ENCODE measurements at regions not wholly inside any gene's neighbourhood (a gene's known extent, or its start where the extent isn't known, plus 50 kb on each side); places are given as distances from the start of the nearest gene placed in this dataset.

GRCh38 chr9:28598408-28598807 is 1025.1 kb upstream of the C9orf72 start:
- DNase-seq (ENCODE audit: low read depth): no peak
- TF ChIP-seq, protein P1, sequence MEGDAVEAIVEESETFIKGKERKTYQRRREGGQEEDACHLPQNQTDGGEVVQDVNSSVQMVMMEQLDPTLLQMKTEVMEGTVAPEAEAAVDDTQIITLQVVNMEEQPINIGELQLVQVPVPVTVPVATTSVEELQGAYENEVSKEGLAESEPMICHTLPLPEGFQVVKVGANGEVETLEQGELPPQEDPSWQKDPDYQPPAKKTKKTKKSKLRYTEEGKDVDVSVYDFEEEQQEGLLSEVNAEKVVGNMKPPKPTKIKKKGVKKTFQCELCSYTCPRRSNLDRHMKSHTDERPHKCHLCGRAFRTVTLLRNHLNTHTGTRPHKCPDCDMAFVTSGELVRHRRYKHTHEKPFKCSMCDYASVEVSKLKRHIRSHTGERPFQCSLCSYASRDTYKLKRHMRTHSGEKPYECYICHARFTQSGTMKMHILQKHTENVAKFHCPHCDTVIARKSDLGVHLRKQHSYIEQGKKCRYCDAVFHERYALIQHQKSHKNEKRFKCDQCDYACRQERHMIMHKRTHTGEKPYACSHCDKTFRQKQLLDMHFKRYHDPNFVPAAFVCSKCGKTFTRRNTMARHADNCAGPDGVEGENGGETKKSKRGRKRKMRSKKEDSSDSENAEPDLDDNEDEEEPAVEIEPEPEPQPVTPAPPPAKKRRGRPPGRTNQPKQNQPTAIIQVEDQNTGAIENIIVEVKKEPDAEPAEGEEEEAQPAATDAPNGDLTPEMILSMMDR (conservative IDR thresholded peaks at IDR 0.05; ENCODE audit: low read length): no peak
- no peak overlapping the region for H3K4me3 ChIP-seq (ENCODE audit: low read length)

- no peak for DNase-seq (ENCODE audit: low read depth)
- TF ChIP-seq, protein P1 (conservative IDR thresholded peaks at IDR 0.05; ENCODE audit: low read length): no peak
- no peak overlapping the region for H3K4me3 ChIP-seq (ENCODE audit: low read length)
Measured at GRCh38 chr9:28600226-28600625, 1026.9 kb upstream of the C9orf72 start.

- TF ChIP-seq, protein P1 (conservative IDR thresholded peaks at IDR 0.05; ENCODE audit: low read length): no peak
- no peak overlapping the region for H3K4me3 ChIP-seq (ENCODE audit: low read length)
- DNase-seq (ENCODE audit: low read depth): no peak
Measured at GRCh38 chr9:28607843-28608242, 1034.6 kb upstream of the C9orf72 start.

GRCh38 chr9:28610339-28610738 is 1037.1 kb upstream of the C9orf72 start:
- no peak for DNase-seq (ENCODE audit: low read depth)
- TF ChIP-seq, protein P1 (conservative IDR thresholded peaks at IDR 0.05; ENCODE audit: low read length): no peak
- H3K4me3 ChIP-seq (ENCODE audit: low read length): no peak overlapping the region

DNA sequence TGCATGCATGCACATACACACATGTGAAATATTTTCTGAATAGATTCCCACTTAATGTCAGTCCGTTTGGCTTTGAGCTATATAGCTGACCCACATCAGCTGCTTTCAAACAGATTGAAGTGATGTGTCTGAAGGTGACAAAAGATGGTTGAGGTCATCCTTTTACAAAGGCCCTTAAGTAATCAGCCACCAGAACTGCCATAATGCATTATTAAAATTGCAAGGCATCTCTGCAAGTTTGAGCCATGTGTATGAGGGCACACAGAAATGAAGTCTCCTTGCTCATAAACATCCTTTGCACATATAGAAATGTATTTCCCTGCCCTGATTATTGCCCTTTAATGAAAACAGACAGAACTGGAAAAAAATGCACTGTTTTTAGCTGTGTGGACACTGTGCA is 1043.0 kb upstream of the C9orf72 start:
- no peak overlapping the region for H3K4me3 ChIP-seq (ENCODE audit: low read length)
- TF ChIP-seq, protein P1 (conservative IDR thresholded peaks at IDR 0.05; ENCODE audit: low read length): no peak
- DNase-seq (ENCODE audit: low read depth): no peak

DNA sequence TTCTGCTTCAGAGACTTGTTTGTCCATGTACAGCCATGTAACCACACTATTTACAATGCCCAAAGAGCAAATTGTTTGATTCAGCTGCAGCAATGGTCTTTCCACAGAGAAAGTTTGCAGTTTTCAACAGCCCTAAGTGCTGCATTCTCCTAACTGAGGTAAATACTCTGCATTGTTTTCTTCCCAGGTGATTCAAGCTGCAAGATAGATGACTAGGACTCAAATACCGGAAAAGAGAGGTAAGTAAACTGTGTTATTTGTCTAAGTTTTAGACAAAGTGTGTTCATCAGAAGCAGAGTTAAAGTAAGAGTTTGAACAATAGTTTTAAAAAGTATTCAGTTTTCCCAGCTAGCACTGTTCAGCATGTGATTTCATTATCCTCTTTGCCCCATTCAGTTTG is 1046.7 kb upstream of the C9orf72 start:
- DNase-seq (ENCODE audit: low read depth): no peak
- H3K4me3 ChIP-seq (ENCODE audit: low read length): no peak overlapping the region
- TF ChIP-seq, protein P1 (conservative IDR thresholded peaks at IDR 0.05; ENCODE audit: low read length): no peak

DNA sequence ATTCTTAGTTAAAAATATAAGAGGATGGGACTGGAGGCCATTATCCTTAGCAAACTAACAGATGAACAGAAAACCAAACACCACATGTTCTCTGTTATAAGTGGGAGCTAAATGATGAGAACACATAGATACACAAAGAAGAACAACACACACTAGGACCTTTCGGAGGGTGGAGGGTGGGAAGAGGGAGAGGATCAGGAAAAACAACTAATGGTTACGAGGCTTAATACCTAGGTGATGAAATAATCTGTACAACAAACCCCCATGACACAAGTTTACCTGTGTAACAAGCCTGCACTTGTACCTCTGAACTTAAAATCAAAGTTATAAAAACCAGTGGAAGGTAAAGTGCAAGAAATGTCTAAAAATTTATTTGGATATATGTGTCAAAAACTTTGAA is 1047.4 kb upstream of the C9orf72 start:
- H3K4me3 ChIP-seq (ENCODE audit: low read length): no peak overlapping the region
- TF ChIP-seq, protein P1 (conservative IDR thresholded peaks at IDR 0.05; ENCODE audit: low read length): no peak
- DNase-seq (ENCODE audit: low read depth): no peak

Data from AG10803 (cell line).